MM.1S (cell line): ENCODE measurements at regions not wholly inside any gene's neighbourhood (a gene's known extent, or its start where the extent isn't known, plus 50 kb on each side); places are given as distances from the start of the nearest gene placed in this dataset.

ENCODE experiments used
- DNase-seq: peaks from one replicate; pipeline ENCODE4 v3.0.0-alpha.2; 2015
- H2AFZ ChIP-seq: fragments of 300-600 bp; sonication (generic); 2 replicates; pipeline ENCODE4 v1.6.0; 2016; ENCODE audit warnings: antibody characterized with exemption, low read length
- H3F3A ChIP-seq: fragments of 300-600 bp; sonication (generic); 2 replicates; pipeline ENCODE4 v1.6.1; 2016; ENCODE audit warnings: mild to moderate bottlenecking, antibody characterized with exemption, low read length, moderate library complexity, mixed read lengths; ENCODE audit not compliant: insufficient read depth
- H3K27ac ChIP-seq: fragments of 300-600 bp; sonication (generic); 2 replicates; pipeline ENCODE4 v1.5.1; 2016; ENCODE audit warnings: mild to moderate bottlenecking, low read length
- H3K27me3 ChIP-seq: fragments of 300-600 bp; sonication (generic); replicated peaks from 2 replicates; pipeline ENCODE4 v1.6.0; 2016; ENCODE audit warnings: low read length; ENCODE audit not compliant: insufficient read depth
- H3K36me3 ChIP-seq: fragments of 300-600 bp; sonication (generic); replicated peaks from 2 replicates; pipeline ENCODE4 v1.6.1; 2016; ENCODE audit warnings: mild to moderate bottlenecking, low read length, mixed read lengths; ENCODE audit not compliant: insufficient read depth
- H3K4me1 ChIP-seq: fragments of 300-600 bp; sonication (generic); 2 replicates; pipeline ENCODE4 v1.6.1; 2016; ENCODE audit warnings: low read length, mixed read lengths
- H3K4me2 ChIP-seq: fragments of 300-600 bp; sonication (generic); 2 replicates; pipeline ENCODE4 v1.6.0; 2016; ENCODE audit warnings: low read depth, low read length
- H3K4me3 ChIP-seq: fragments of 300-600 bp; sonication (generic); 2 replicates; pipeline ENCODE4 v1.5.1; 2016; ENCODE audit warnings: low read length, mixed read lengths
- H3K79me2 ChIP-seq: fragments of 300-600 bp; sonication (generic); 2 replicates; pipeline ENCODE4 v1.6.1; 2016; ENCODE audit warnings: mixed run types, low read length, mixed read lengths
- H3K9ac ChIP-seq: fragments of 300-600 bp; sonication (generic); 2 replicates; pipeline ENCODE4 v1.6.1; 2016; ENCODE audit warnings: low read length, mixed read lengths
- H3K9me2 ChIP-seq: fragments of 300-600 bp; sonication (generic); replicated peaks from 2 replicates; pipeline ENCODE4 v1.6.1; 2016; ENCODE audit warnings: mild to moderate bottlenecking, low read length, mixed read lengths; ENCODE audit not compliant: insufficient read depth
- H3K9me3 ChIP-seq: fragments of 300-600 bp; sonication (generic); replicated peaks from 2 replicates; pipeline ENCODE4 v1.6.1; 2016; ENCODE audit warnings: mild to moderate bottlenecking, low read length, mixed read lengths; ENCODE audit not compliant: insufficient read depth
- H4K20me1 ChIP-seq: fragments of 300-600 bp; sonication (generic); 2 replicates; pipeline ENCODE4 v1.6.1; 2016; ENCODE audit warnings: mild to moderate bottlenecking, low read length, moderate library complexity, mixed read lengths; ENCODE audit not compliant: insufficient read depth
- EZH2 ChIP-seq: fragments of 300-600 bp; sonication (generic); optimal IDR thresholded peaks from 2 replicates; pipeline ENCODE3; 2017; ENCODE audit warnings: low read depth, mild to moderate bottlenecking, antibody characterized with exemption, low read length, mixed read lengths
- EZH2phosphoT487 ChIP-seq: fragments of 300-600 bp; sonication (generic); IDR thresholded peaks from 2 replicates; pipeline ENCODE4 v1.6.1; 2018; ENCODE audit warnings: antibody characterized with exemption, low read length
- TF ChIP-seq, protein P1 (sequence below): fragments of 300-600 bp; sonication (generic); IDR thresholded peaks from 2 replicates; pipeline ENCODE4 v1.5.1; 2016; ENCODE audit warnings: antibody characterized with exemption, low read length, mixed read lengths

DNA sequence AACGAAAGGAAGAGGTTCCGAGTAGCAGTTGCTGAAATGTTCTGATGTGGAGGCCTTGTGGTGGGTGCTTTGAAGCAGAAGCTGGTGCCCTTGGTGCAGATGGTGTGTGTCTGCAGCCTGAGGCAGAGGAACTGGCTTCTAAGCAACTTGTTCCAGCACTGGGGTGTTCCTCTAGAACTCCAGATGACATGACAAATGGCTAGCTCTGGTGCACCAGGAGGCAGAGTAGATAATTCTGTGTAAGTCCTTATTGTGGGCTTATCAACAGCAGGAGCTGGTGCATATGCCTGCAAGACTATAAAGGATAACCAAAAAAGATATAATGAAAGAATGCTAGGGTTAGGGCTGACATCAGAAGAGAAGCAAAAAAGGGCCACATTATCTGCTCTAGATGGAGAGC, 76.5 kb downstream of the ARL5B start:
- Histone ChIP-seq H3K9ac (no peak overlapping the region), H3K27me3 (no peaks in the 10 kb centered on the region), H3K27ac (no peak overlapping the region), H3F3A (no peaks in the 10 kb centered on the region), H3K4me1 (no peaks in the 10 kb centered on the region), H3K9me2 (no peaks in the 10 kb centered on the region), H4K20me1 (no peaks in the 10 kb centered on the region), H3K4me2 (no peak overlapping the region), H3K36me3 (no peaks in the 10 kb centered on the region), H3K9me3 (no peaks in the 10 kb centered on the region), H2AFZ (no peak overlapping the region), H3K79me2 (no peaks in the 10 kb centered on the region), H3K4me3 (no peak overlapping the region)
- TF ChIP-seq EZH2phosphoT487 (no peak), EZH2 (no peak)
- TF ChIP-seq, protein P1, sequence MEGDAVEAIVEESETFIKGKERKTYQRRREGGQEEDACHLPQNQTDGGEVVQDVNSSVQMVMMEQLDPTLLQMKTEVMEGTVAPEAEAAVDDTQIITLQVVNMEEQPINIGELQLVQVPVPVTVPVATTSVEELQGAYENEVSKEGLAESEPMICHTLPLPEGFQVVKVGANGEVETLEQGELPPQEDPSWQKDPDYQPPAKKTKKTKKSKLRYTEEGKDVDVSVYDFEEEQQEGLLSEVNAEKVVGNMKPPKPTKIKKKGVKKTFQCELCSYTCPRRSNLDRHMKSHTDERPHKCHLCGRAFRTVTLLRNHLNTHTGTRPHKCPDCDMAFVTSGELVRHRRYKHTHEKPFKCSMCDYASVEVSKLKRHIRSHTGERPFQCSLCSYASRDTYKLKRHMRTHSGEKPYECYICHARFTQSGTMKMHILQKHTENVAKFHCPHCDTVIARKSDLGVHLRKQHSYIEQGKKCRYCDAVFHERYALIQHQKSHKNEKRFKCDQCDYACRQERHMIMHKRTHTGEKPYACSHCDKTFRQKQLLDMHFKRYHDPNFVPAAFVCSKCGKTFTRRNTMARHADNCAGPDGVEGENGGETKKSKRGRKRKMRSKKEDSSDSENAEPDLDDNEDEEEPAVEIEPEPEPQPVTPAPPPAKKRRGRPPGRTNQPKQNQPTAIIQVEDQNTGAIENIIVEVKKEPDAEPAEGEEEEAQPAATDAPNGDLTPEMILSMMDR: no peak
- DNase-seq: no peak

DNA sequence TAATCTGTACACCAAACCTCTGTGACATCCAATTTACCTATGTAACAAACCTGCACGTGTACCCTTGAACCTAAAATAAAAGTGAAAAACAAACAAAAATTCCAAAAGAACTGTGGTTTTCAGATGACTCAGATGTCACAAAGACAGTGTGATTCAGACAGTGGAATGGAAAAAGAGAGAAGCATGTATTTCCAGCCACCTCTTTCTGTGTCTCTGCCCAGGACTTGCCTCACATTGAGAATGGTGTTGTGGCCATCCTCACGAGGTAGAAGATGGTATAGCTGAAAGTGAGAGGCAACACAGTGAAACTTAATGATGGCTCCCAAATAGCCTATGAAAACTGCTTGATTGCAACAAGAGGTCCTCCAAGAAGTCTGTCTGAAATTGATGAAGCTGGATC, 78.0 kb downstream of the ARL5B start:
- H3K27me3 ChIP-seq: no peaks in the 10 kb centered on the region
- H3K27ac ChIP-seq: no peak overlapping the region
- no peak overlapping the region for H3K4me3 ChIP-seq
- H3K79me2 ChIP-seq: no peaks in the 10 kb centered on the region
- no peak overlapping the region for H3K9ac ChIP-seq
- H3K9me3 ChIP-seq: no peaks in the 10 kb centered on the region
- H3K9me2 ChIP-seq: no peaks in the 10 kb centered on the region
- DNase-seq: no peak
- H3K36me3 ChIP-seq: no peaks in the 10 kb centered on the region
- H3K4me1 ChIP-seq: no peaks in the 10 kb centered on the region
- H3F3A ChIP-seq: no peaks in the 10 kb centered on the region
- no peak overlapping the region for H2AFZ ChIP-seq
- TF ChIP-seq EZH2 (no peak), EZH2phosphoT487 (no peak)
- TF ChIP-seq, protein P1: no peak
- H4K20me1 ChIP-seq: no peaks in the 10 kb centered on the region
- no peak overlapping the region for H3K4me2 ChIP-seq

DNA sequence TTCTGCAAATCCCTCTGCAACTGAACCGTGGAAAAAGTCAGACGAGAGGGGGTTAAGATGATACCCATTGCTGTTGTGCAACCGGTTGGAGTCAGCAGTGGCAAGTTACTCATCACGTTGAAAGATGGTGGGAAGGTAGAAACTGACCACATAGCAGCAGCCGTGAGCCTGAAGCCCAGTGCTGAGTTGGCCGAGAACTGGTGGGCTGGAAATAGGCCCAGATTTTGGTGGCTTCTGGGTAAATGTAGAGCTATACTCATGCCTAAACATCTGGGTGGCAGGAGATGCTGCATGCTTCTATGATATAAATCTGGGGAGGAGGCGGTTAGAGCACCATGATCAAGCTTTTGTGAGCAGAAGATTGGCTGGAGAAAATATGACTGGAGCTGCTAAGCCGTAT, 78.6 kb downstream of the ARL5B start:
- no peaks in the 10 kb centered on the region for H3K9me2 ChIP-seq
- no peaks in the 10 kb centered on the region for H3K27me3 ChIP-seq
- no peak overlapping the region for H2AFZ ChIP-seq
- no peaks in the 10 kb centered on the region for H3K36me3 ChIP-seq
- no peak overlapping the region for H3K9ac ChIP-seq
- H3F3A ChIP-seq: no peaks in the 10 kb centered on the region
- no peaks in the 10 kb centered on the region for H4K20me1 ChIP-seq
- H3K27ac ChIP-seq: no peak overlapping the region
- no peak overlapping the region for H3K4me2 ChIP-seq
- no peak for DNase-seq
- no peaks in the 10 kb centered on the region for H3K9me3 ChIP-seq
- no peak overlapping the region for H3K4me3 ChIP-seq
- H3K4me1 ChIP-seq: no peaks in the 10 kb centered on the region
- TF ChIP-seq EZH2phosphoT487: no peak
- TF ChIP-seq, protein P1: no peak
- no peak for TF ChIP-seq EZH2
- H3K79me2 ChIP-seq: no peaks in the 10 kb centered on the region

DNA sequence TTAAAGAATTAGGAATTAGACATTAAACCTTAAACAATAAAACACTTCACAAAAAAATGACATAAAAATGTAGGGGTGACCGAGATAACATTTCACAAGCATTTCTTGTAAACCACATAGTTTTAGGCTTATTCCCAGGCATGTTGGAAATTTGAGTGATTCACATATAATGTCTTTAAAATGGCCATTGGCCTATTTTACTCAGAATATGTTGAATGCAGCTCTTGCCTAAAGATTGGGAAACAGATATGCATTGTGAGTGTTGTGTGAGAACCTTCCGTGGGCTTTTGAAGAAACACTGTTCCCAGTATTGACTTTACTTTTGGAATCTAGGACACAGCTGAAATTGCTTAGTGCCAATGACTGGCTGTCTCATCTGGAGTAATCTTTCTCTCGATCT, 79.6 kb downstream of the ARL5B start:
- Histone ChIP-seq H3K9me2 (no peaks in the 10 kb centered on the region), H3K79me2 (no peaks in the 10 kb centered on the region), H3K9me3 (no peaks in the 10 kb centered on the region), H3K4me1 (no peaks in the 10 kb centered on the region), H3K4me3 (no peak overlapping the region), H2AFZ (no peak overlapping the region), H3K27ac (no peak overlapping the region), H4K20me1 (no peaks in the 10 kb centered on the region), H3F3A (no peaks in the 10 kb centered on the region), H3K9ac (no peak overlapping the region), H3K4me2 (no peak overlapping the region), H3K36me3 (no peaks in the 10 kb centered on the region), H3K27me3 (no peaks in the 10 kb centered on the region)
- no peak for DNase-seq
- TF ChIP-seq, protein P1: no peak
- TF ChIP-seq EZH2phosphoT487 (no peak), EZH2 (no peak)
